HCEC 1CT (cell line): ENCODE measurements at regions not wholly inside any gene's neighbourhood (a gene's known extent, or its start where the extent isn't known, plus 50 kb on each side); places are given as distances from the start of the nearest gene placed in this dataset.

Experiments
- DNase-seq: peaks from one replicate; pipeline ENCODE4 v3.0.0-alpha.2; 2017

- no peak for DNase-seq
Observed at GRCh38 chr2:118661179-118661578, 186.3 kb downstream of the EN1 start.

DNA sequence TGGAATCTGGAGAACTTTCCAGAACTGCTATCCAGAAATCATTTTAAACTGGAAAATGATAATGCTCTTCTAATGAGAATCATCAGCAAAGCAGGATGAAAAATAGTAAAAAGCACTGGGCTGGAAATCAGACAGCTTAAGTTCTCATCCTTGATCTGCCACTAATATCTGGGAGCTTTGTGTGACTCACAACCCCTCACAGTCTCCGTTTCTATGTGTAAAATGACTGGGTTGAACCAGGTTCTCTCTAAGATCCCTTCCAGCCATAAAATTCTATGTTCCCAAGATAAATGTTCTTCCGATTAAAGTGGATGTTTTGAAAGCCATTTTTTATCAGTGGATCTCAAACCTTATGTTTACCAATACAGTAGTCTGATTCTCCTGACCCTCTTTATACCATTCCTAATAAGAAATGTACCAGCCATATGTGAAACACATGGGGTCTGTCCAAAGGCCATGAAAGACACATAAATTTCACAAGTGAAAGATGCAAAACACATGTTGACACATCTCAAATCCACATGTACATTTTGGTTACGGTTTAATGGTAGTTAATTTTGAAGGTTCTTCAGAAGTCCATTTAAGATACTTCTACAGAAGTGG, 188.8 kb downstream of the EN1 start:
- DNase-seq: no peak

GRCh38 chr2:118657466-118657865, 190.0 kb downstream of the EN1 start:
- no peak for DNase-seq

DNA sequence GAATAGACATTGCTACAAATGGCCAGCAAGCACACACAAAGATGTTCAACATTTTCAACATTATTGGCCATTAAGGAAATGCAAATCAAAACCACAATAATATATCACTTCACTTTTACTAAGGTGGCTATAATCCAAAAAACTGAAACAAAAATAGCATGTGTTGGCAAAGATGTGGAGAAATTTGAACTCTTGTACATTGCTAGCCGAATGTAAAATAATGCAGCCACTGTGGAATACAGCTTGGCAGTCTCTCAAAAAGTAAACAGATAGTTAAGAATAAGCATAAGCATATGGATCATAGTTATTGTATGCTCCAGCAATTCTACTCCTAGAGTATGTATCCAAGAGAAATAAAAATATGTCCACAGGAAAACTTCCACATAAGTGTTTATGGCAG, 192.5 kb downstream of the EN1 start:
- peak; percentile 10 for DNase-seq

GRCh38 chr2:118650327-118650726, 197.1 kb downstream of the EN1 start:
- no peak for DNase-seq

DNA sequence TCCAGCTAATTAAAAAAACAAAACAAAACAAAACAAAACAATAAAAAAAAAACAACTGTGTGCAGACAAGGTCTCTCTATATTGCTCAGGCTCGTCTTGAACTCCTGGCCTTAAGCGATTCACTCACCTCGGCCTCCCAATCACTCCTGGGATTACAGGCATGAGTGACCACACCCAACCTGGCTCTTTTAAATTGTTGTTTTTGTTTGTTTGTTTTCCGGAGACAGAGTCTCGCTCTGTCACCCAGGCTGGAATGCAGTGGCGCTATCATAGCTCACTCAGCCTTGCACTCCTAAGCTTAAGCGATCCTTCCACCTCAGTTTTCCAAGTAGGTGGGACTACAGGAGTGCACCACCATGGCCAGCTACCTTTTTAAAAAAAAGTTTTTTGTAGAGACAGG, 201.6 kb downstream of the EN1 start:
- DNase-seq: no peak

- no peak for DNase-seq
Observed at GRCh38 chr2:118644190-118644589, 203.3 kb downstream of the EN1 start.

- no peak for DNase-seq
Observed at GRCh38 chr2:118643294-118643693, 204.2 kb downstream of the EN1 start.

DNA sequence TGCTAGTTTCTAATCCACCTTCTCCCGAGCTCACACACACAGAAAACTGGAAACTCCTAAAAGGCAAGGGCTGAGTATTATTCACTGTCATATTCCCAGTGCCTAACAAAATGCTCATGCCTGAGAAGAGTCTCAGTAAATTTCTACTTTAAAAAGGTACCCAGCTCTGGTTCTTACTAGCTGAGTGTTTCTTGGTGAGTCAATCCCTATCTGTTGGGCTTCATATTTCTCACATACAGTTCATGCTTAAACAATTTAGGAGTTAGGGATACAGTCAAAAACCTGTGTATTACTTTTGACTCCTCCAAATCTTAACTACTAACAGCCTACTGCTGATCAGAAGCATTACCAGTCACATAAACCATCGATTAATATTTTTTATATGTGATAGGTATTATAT, 204.9 kb downstream of the EN1 start:
- DNase-seq: no peak

DNA sequence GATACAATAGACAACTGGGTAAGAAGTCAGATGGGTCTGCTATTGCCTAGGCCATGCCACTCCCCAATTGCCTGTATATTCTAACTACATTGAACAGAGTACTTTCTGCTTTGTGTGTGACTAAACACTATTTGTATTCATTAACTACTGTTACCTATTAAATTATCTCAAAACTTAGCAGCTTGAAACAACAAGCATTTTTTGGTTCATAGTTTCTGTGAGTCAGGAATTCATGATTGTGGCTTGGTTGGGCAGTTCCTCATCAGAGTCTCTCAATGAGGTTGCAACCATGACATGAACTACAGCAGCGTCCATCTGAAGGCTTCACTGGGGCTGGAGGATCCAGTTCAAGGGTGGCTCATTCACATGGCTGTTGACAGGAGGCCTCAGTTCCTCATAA, 205.7 kb downstream of the EN1 start:
- DNase-seq: no peak

- DNase-seq: no peak
Observed at GRCh38 chr2:118639371-118639770, 208.1 kb downstream of the EN1 start.

DNA sequence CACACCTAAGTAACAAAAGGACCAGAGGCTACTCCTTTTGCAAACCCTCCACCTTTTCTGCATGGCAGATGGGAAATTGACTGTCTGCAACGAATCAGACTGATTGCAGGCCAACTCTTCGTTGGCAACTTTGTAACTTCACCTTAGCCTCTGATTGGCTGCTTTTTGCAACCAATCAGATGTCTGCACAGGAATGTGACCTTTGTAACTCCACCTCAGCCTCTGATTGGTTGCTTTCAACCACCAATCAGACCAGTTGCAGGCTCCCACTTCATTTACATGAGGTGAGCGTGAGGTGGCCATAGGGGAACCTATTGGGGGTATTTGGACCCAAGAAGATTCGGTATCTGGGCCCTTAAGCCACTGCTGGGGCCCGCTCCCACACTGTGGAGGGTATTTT, 209.0 kb downstream of the EN1 start:
- DNase-seq: no peak

DNA sequence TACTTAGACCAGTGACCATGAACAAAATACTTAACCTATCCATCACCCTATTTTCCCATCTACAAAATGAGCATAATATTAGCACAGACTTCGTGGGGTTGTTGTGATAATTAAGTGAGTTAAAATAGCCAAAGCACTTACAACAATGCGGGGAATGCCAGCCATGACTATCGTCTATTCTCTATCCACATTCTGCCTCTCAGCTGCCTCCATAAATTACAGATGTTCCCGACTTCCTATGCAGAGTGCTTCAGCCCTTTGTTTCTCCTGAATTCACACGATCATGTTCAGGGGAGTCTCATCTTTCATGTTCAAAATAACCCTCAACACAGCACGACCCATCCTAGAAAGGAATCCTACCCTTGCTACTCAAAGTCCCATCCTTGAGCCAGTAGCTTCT, 211.6 kb downstream of the EN1 start:
- no peak for DNase-seq

- no peak for DNase-seq
Observed at GRCh38 chr2:118634876-118635275, 212.6 kb downstream of the EN1 start.

DNA sequence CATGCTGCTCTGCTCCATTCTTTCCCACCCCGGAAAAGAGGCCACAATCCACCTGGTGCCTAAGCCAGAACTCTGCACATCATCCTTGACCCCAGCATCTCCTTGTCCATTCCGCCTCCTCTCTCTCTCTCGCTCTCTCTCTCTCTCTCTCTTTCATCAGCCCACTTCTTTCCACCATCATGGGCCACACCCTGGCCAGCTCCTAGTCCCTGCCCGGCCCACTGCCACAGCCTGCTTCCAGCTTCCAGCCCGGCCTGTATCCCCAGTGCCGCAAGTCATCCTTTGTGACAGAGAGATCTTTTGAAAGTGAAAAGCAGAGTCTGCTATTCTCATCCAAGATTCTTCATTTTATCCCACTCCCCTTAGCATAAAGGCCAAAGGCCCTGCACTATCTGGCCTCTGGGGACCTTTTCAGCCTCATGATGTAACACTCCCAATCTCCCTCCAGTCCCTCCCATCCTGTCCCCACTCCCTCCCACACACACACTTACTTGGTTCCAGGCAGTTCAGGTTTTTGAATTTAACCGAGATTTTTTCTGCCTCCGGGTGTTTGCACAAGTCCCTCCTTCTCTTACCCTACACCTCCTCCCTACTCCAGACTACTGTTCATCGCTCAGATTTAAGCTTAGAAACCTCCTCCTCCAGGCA, 214.0 kb downstream of the EN1 start:
- no peak for DNase-seq

DNA sequence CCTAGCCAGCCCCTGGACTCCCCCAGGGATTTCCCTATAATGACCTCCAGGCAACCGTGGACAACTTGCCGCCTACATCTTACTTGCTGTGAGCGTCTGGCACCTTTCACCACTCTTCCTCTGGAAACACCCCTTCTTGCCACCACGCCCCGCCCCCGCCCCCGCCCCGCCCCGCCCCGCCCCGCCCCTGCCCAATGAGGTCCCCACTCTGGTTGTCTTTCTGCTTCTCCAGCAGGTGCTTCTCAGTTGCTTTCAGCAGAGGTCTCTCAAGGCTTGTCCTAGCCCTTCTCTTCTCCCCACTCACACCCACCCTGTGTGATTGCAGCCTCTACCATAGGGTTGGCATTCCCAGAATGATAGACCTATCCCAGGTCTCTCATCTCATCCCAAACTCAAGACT, 214.5 kb downstream of the EN1 start:
- no peak for DNase-seq

DNA sequence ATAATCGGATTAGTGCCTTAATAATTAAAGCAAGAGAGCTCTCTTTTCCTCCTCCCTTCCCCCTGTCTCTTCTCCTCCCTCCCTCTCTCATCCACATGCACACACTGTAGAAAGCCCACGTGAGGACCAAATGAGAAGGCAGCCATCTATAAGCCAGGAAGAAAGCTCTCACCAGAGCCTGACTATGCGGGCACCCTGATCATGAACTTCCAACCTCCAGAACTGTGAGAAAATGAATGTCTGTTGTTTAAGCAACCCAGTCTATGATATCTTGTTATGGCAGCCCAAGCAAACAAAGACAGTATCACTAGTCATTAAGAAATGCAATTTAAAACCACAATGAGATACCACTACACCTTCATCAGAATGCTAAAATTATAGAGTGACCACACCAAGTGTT, 220.3 kb downstream of the EN1 start:
- no peak for DNase-seq

DNA sequence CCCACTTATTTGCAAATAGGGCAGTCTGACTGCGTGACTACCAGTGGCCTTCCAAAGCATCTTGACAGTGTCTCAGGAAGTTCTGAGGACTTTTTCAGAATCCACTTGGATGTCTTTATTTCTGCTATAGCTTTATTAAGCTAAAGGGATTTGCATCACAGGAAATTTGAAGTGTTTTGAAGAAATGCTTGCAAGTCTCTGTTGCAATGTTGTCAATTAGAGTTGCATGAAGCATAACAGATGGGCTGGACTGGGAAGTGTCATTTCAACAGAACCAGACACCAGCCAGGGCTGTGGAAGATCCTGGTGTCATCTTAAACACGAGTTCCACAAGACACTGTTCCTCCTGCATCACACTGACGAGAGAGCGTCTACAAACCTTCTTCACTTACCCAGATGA, 224.5 kb downstream of the EN1 start:
- DNase-seq: no peak

GRCh38 chr2:118622108-118622507, 225.3 kb downstream of the EN1 start:
- no peak for DNase-seq

DNA sequence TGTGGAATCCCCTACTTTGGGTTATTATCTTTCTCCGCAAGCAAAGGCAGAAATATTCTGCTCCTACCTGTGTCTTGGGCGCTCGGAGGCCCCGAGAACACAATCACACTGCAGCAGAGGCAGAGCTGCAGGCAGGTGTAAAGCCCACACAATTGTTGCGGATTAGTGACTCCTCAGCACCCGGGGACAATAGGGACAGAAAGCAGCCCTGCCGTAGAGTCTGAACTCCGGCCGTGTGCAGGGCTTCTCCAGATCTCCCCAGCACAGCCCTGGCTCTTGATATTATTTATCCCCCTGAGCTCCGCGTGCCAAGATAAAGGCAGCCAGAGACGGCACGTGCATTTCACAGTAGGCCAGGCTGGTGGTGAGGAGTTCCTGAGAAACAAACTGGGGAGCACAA, 229.2 kb downstream of the EN1 start:
- no peak for DNase-seq

DNA sequence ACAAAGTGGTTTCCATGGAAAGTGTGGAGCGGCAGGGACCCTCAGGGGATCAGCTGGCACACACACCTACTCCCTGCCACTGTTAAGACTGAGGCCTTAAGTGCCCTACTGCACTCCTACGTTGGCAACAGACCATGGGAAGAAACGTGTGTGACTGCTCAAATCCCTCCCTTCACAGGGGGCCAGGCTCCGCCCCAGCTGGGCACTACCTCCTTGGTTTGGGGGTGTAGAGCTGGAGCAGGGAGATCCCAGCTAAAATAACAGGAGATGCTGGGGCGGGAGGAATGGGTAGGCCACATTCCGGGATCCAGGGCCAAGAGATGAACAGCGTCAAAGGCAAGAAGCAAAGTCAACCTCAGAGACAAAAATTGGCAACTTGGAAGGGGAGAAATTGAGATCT, 231.0 kb downstream of the EN1 start:
- no peak for DNase-seq

DNA sequence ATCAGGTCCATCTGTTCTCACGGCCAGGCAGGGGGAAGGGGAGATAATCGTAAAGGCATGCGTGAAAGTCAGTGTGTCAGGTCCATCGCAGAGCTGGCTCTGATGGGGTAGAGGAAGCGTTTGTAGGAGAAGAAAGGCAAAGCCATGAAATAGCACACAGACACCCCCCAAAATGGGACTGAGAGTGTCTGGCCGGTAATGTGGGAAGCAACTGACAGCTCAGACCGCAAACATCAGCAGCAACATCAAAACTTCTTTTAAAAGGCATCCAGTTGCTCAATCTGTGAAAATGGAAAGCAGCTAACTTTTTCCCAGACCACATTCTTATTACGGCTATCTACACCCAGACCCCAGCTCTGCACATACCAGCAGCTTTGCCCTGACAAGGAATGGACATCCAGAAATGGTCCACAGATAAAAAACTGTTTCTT, 232.6 kb downstream of the EN1 start:
- DNase-seq: no peak

DNA sequence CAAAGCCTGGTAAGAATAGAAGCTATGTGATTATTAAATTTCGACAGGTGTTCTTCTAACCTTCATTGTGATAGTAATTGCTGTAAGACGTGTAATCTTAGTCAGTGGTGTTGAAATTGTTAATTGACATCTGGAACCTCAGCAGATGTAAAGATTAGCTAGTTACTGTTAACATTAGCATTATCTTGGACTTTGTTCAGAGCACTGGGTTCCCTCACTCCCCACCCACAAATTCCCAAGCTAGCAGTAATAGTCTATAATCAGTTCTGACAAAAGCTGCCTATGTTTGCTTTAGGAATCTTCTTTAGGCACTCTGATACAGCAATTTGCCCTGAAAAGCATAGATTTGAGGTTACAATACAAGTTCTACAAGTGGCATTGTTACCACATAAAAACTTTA, 233.7 kb downstream of the EN1 start:
- no peak for DNase-seq

DNA sequence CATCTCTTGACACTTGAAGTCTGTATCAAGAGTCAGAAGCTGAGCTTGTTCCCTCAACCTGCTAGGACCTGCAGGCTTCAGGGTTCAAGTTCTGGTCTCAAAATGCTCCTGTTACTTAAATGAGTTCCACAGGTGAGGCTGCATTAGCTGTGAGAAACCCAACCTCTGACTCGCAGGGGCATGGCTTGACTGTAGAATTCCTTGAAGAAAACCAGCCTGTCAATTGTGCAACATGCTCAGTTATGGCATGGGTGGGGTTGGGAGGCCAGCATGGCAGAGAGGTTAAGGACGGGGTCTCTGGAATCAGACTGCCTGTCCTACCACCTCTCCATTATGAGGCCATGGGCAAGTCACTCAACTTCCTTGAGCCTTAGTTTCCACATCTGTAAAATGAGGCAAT, 235.8 kb downstream of the EN1 start:
- no peak for DNase-seq

DNA sequence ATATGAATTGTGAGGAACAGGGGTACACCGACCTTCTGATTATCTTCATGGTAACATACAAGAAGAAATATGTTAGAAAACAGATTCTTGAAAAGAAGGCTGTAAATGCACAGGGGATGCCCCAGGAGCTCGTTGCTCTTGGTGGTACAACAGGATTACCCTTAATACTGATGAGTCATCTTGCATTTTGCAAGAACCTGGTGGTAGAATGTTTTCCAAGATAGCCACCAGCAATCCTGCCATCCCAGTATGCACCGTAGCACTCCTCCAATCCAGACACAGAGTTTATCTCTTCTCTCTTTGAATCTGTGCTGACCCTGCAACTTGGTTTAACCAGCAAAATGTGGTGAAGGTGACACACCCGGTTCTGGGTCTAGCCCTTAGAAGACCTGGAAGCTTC, 238.3 kb downstream of the EN1 start:
- DNase-seq: no peak
